SK-N-SH (cell line): ENCODE measurements at regions not wholly inside any gene's neighbourhood (a gene's known extent, or its start where the extent isn't known, plus 50 kb on each side); places are given as distances from the start of the nearest gene placed in this dataset.

Experiments
- CTCF ChIA-PET: fragments of 300-600, 350-600 bp; formaldehyde crosslinking; extraction: SDS; loops from one replicate; lab custom pipeline; 2021; lab: Yijun Ruan, JAX
- POLR2A ChIA-PET: fragments of 350-600 bp; sonication (Branson Sonifier 250); formaldehyde crosslinking; extraction: SDS; loops from one replicate; lab custom pipeline; 2020; ENCODE audit warnings: antibody characterized with exemption, inconsistent platforms; lab: Yijun Ruan, JAX
- DNase-seq: peaks from one replicate; pipeline ENCODE4 v3.0.0; 2012
- H2AFZ ChIP-seq: fragments of 200-600 bp; sonication (generic); 2 replicates; pipeline ENCODE4 v1.8.1; 2016; ENCODE audit warnings: antibody characterized with exemption, mild to moderate bottlenecking, low read depth
- H3F3A ChIP-seq: fragments of 200-600 bp; sonication (generic); replicated peaks from 2 replicates; pipeline ENCODE3; 2016; ENCODE audit warnings: antibody characterized with exemption, mild to moderate bottlenecking; ENCODE audit not compliant: insufficient read depth
- H3K27ac ChIP-seq, 2 experiments: fragments of 200-500 bp in 1 of 2; fragments of 200-600 bp in 1 of 2; sonication (Bioruptor generic) in 1 of 2; sonication (generic), shearing (Covaris generic) in 1 of 2; 2 replicates each; pipeline versions ENCODE4 v1.5.1 to v1.6.1; 2014 to 2016; ENCODE audit warnings: low read depth in 2 of 2, inconsistent platforms in 1 of 2, low read length in 1 of 2, mild to moderate bottlenecking in 1 of 2, mixed read lengths in 1 of 2
- H3K27me3 ChIP-seq: fragments of 200-600 bp; sonication (generic), shearing (Covaris generic); 2 replicates; pipeline ENCODE4 v1.6.1; 2016; ENCODE audit warnings: mixed run types; ENCODE audit not compliant: insufficient read depth
- H3K36me3 ChIP-seq, 2 experiments: fragments of 200-500 bp in 1 of 2; fragments of 200-600 bp in 1 of 2; sonication (Bioruptor generic) in 1 of 2; sonication (generic) in 1 of 2; replicated peaks in 1 of 2; 2 replicates each; pipeline versions ENCODE3 to v1.5.1; 2014 to 2016; ENCODE audit warnings: low read length in 1 of 2, mild to moderate bottlenecking in 1 of 2; ENCODE audit not compliant: insufficient read depth in 2 of 2, control insufficient read depth in 1 of 2
- H3K4me1 ChIP-seq, 2 experiments: fragments of 200-500 bp in 1 of 2; fragments of 200-600 bp in 1 of 2; sonication (Bioruptor generic) in 1 of 2; sonication (generic), shearing (Covaris generic) in 1 of 2; 2 replicates each; pipeline versions ENCODE4 v1.5.1 to v1.6.1; 2014 to 2016; ENCODE audit warnings: low read depth in 1 of 2, low read length in 1 of 2, mixed run types in 1 of 2; ENCODE audit not compliant: insufficient read depth in 2 of 2, control insufficient read depth in 1 of 2
- H3K4me2 ChIP-seq: fragments of 200-600 bp; sonication (generic), shearing (Covaris generic); 2 replicates; pipeline ENCODE4 v1.6.1; 2017; ENCODE audit warnings: mixed run types
- H3K4me3 ChIP-seq, 2 experiments: fragments of 200-500 bp in 1 of 2; fragments of 200-600 bp in 1 of 2; sonication (Bioruptor generic) in 1 of 2; sonication (generic), shearing (Covaris generic) in 1 of 2; 2 replicates each; pipeline versions ENCODE4 v1.5.1 to v1.8.1; 2014 to 2016; ENCODE audit warnings: low read depth in 2 of 2, inconsistent platforms in 1 of 2, low read length in 1 of 2, mild to moderate bottlenecking in 1 of 2, mixed read lengths in 1 of 2, moderate library complexity in 1 of 2
- H3K79me2 ChIP-seq: fragments of 200-600 bp; sonication (generic); 2 replicates; pipeline ENCODE4 v1.8.1; 2017; ENCODE audit warnings: mild to moderate bottlenecking; ENCODE audit not compliant: insufficient read depth
- H3K9ac ChIP-seq: fragments of 200-600 bp; sonication (generic); 2 replicates; pipeline ENCODE4 v1.6.1; 2017; ENCODE audit warnings: mixed run types
- H3K9me2 ChIP-seq: fragments of 200-600 bp; sonication (generic); 2 replicates; pipeline ENCODE4 v1.6.1; 2017; ENCODE audit warnings: mixed run types
- H3K9me3 ChIP-seq: fragments of 200-600 bp; sonication (generic); 2 replicates; pipeline ENCODE4 v1.6.1; 2017; ENCODE audit warnings: mixed run types, mild to moderate bottlenecking, moderate library complexity
- H4K20me1 ChIP-seq: fragments of 200-600 bp; sonication (generic); 2 replicates; pipeline ENCODE4 v1.6.1; 2017; ENCODE audit warnings: mild to moderate bottlenecking, mixed run types; ENCODE audit not compliant: insufficient read depth
- CTCF ChIP-seq: fragments of 200-600 bp; sonication (generic); IDR thresholded peaks from 2 replicates; pipeline ENCODE4 v1.6.1; 2017; ENCODE audit warnings: antibody characterized with exemption, mild to moderate bottlenecking, moderate library complexity
- FOXM1 ChIP-seq: IDR thresholded peaks from 2 replicates; pipeline ENCODE4 v1.4.0; 2012; ENCODE audit warnings: low read depth, mild to moderate bottlenecking
- JUND ChIP-seq: IDR thresholded peaks from 2 replicates; pipeline ENCODE4 v1.4.0; 2012
- MXI1 ChIP-seq: IDR thresholded peaks from 2 replicates; pipeline ENCODE4 v1.6.1; 2012; ENCODE audit warnings: mild to moderate bottlenecking, low read depth, low read length, improper control_type of control experiment
- NFIC ChIP-seq: IDR thresholded peaks from 2 replicates; pipeline ENCODE4 v1.4.0; 2012; ENCODE audit warnings: borderline replicate concordance
- NRF1 ChIP-seq: IDR thresholded peaks from 2 replicates; pipeline ENCODE4 v1.6.1; 2012; ENCODE audit warnings: low read depth, mild to moderate bottlenecking, low read length
- PBX3 ChIP-seq: IDR thresholded peaks from 2 replicates; pipeline ENCODE4; 2012
- REST ChIP-seq: IDR thresholded peaks from 2 replicates; pipeline ENCODE4 v1.6.1; 2012; ENCODE audit warnings: mild to moderate bottlenecking, low read depth, low read length, moderate library complexity
- RXRA ChIP-seq: IDR thresholded peaks from 2 replicates; pipeline ENCODE4 v1.4.0; 2012; ENCODE audit warnings: low read depth, mild to moderate bottlenecking, borderline replicate concordance
- TEAD4 ChIP-seq: IDR thresholded peaks from 2 replicates; pipeline ENCODE4 v1.4.0; 2012; ENCODE audit warnings: mild to moderate bottlenecking, borderline replicate concordance; ENCODE audit not compliant: insufficient read depth
- USF1 ChIP-seq: IDR thresholded peaks from 2 replicates; pipeline ENCODE4 v1.4.0; 2012; ENCODE audit warnings: low read depth, borderline replicate concordance
- USF2 ChIP-seq: fragments of 150-350 bp; IDR thresholded peaks from 2 replicates; pipeline ENCODE4 v1.6.1; 2017; ENCODE audit warnings: antibody characterized with exemption, low read length, low read depth, borderline replicate concordance
- WGBS: methylation state at CpG from one replicate; pipeline ENCODE4 v1.1.6; 2017; ENCODE audit warnings: low lambda C conversion rate; 5-methylcytosine and 5-hydroxymethylcytosine counted together

- no peak overlapping the region for H3K4me3 ChIP-seq
- no peak overlapping the region for H3K4me2 ChIP-seq
- H2AFZ ChIP-seq, result no peak overlapping the region
- CTCF ChIA-PET, result interaction anchor here (1.0 kb wide), 1 partner anchor 111 kb away, joined by 3 read pairs; no protein-coding TSS in a partner anchor
- H3K9ac ChIP-seq, result no peak overlapping the region
- no peaks in the 10 kb centered on the region for H3F3A ChIP-seq
- no peaks in the 10 kb centered on the region; the same call in 1 of the 2 replicates for H3K9me2 ChIP-seq
- no peak overlapping the region for H3K27ac ChIP-seq
- TF ChIP-seq MXI1 (no peak), TEAD4 (no peak), FOXM1 (no peak), PBX3 (no peak), NFIC (no peak), USF2 (no peak), REST (no peak)
- no peaks in the 10 kb centered on the region for H3K9me3 ChIP-seq
- WGBS, result 0% methylated on average over 1 of the region's 1 CpG
- H3K4me1 ChIP-seq, result no peaks in the 10 kb centered on the region
- H4K20me1 ChIP-seq, result no peaks in the 10 kb centered on the region
- POLR2A ChIA-PET, result no interaction called here
- H3K79me2 ChIP-seq, result no peaks in the 10 kb centered on the region
- no peaks in the 10 kb centered on the region for H3K27me3 ChIP-seq
- no peaks in the 10 kb centered on the region for H3K36me3 ChIP-seq
- DNase-seq, result no peak
Observed at GRCh38 chr2:125175415-125175814, 1150.3 kb downstream of the CNTNAP5 start.

GRCh38 chr2:125185691-125186270, 1160.7 kb downstream of the CNTNAP5 start:
- DNase-seq, result no peak
- Histone ChIP-seq H3K4me1 (no peaks in the 10 kb centered on the region), H3K79me2 (no peaks in the 10 kb centered on the region), H3K4me3 (no peak overlapping the region), H3K9me2 (no peaks in the 10 kb centered on the region; the same call in 1 of the 2 replicates), H3K9ac (no peak overlapping the region), H3K27ac (no peak overlapping the region), H3K4me2 (no peak overlapping the region), H3K36me3 (no peaks in the 10 kb centered on the region), H2AFZ (no peak overlapping the region), H4K20me1 (no peaks in the 10 kb centered on the region), H3K9me3 (peaks cover 4% of the 10 kb centered on the region; the same call in 1 of the 2 replicates), H3K27me3 (no peaks in the 10 kb centered on the region), H3F3A (no peaks in the 10 kb centered on the region)
- POLR2A ChIA-PET, result no interaction called here
- 7% methylated on average over 5 of the region's 5 CpGs for WGBS
- CTCF ChIA-PET, result no interaction called here
- TF ChIP-seq RXRA (no peak), CTCF (no peak), JUND (no peak), NFIC (no peak), NRF1 (no peak), PBX3 (no peak), REST (no peak), USF1 (no peak)
